ENCODE measurements at regions not wholly inside any gene's neighbourhood (a gene's known extent, or its start where the extent isn't known, plus 50 kb on each side); places are given as distances from the start of the nearest gene placed in this dataset.

DNA sequence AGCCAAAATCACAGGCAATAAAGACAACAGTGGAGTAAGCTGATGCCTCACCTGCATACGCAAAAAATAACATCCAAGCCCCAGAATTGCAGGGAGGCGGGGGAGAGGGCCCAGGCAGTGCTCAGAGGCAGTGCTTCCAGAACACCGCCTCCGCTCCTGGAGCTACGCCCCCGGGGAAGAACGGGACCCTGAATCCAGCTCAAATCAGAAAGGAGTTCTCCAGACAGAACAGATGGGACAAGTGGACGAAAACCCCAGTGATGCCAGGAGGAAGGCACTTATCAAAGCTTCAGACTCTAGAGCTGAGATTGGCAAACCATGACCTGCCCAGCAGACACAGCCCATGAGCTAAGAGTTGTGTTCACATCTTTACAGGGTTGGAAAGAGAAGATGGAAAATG is 683.9 kb downstream of the TBC1D22A start:
- no peak for TF ChIP-seq EP300 (IDR thresholded peaks at IDR 0.05)
- TF ChIP-seq, protein P1, sequence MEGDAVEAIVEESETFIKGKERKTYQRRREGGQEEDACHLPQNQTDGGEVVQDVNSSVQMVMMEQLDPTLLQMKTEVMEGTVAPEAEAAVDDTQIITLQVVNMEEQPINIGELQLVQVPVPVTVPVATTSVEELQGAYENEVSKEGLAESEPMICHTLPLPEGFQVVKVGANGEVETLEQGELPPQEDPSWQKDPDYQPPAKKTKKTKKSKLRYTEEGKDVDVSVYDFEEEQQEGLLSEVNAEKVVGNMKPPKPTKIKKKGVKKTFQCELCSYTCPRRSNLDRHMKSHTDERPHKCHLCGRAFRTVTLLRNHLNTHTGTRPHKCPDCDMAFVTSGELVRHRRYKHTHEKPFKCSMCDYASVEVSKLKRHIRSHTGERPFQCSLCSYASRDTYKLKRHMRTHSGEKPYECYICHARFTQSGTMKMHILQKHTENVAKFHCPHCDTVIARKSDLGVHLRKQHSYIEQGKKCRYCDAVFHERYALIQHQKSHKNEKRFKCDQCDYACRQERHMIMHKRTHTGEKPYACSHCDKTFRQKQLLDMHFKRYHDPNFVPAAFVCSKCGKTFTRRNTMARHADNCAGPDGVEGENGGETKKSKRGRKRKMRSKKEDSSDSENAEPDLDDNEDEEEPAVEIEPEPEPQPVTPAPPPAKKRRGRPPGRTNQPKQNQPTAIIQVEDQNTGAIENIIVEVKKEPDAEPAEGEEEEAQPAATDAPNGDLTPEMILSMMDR (IDR thresholded peaks at IDR 0.05): no peak
